Activated CD4-positive, CD25-positive, alpha-beta regulatory T cell treated with anti-CD3 and anti-CD28 coated beads, Interleukin-2, amount 50 U/mL, for 24 hours (primary cell): ENCODE measurements at regions not wholly inside any gene's neighbourhood (a gene's known extent, or its start where the extent isn't known, plus 50 kb on each side); places are given as distances from the start of the nearest gene placed in this dataset.
"Not testable (repeated sequence)": the region's sequence is repeated elsewhere in the genome, so short reads cannot be mapped to it uniquely, and the experiment has no call there.

Experiments
- ATAC-seq, 2 donors: fragments of 150-1000 bp; cut with Tn5 transposase; one replicate each; pipeline ENCODE4 v1.10.0; 2021; ENCODE audit warnings: mild to moderate bottlenecking in 1 of 2, moderate library complexity in 1 of 2

DNA sequence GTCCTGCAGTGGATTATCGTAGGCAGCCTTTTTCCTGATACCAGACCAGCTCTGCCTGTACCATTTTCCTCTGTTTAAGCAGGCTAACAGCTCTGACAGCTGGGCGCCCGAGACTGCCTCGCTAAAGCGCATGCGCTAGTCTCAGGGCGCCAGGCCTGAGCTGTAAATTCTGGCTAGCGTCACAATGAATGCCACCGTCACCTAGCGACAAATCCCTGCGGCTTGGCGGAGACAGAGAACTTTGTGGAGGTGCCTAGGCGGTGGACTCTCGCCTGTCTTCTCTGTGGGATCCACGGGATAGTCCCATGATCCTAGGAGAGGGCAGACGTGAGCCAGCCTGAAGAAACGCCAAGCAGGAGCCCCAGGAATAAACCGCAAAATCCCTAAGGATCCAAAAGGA lies 573.9 kb downstream of the KCNJ18 start:
- ATAC-seq = no peak

DNA sequence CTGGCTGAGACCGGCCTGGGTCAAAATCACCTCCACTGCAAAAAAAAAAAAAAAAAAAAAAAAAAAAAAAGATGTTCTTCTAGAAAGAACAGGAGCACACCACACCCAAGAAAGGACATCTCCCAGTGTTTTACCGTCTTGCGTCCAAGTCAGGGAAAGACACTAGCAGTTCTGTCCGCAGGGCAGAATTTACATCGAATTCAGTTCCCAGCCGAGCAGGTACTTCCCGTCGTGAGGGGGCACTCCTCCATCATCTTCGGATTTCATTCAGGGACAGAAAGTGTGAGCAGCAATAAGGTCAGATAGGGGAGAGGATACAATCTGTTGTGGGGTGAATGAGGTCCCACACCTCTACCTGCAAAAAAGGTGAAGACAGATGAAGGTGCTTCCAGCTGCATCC lies 574.7 kb downstream of the KCNJ18 start:
- ATAC-seq = no peak

DNA sequence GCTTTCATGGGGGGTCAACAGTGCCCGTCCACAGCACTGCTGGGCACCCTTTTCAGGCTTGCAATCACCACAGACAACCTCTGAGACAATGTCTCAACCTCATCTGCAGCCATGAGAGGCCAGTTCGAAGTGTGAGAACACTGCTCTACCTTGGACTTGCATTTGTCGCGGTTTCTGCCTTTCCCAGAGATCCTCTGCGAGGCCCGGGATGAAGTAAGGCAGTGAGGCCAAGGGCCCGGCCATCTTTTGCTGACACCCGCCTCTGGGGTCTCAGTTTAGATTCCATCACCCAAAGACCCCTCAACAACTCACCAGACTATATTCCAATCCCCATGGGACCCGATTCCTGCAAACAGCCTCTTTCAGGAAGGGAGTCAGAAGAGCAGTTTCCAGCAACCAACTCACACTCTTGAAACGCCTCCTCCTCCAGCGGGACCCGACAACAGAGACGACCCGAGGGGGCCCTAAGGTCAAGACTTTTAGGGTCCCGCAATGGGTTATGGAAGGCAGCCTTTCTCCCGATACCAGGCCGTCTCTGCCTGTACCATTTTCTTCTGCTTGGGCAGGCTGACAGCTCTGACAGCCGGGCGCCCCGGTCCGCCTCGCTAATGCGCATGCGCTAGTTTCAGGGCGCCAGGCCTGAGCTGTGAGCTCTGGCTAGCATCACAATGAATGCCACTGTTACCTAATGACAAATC lies 576.0 kb downstream of the KCNJ18 start:
- no peak for ATAC-seq

DNA sequence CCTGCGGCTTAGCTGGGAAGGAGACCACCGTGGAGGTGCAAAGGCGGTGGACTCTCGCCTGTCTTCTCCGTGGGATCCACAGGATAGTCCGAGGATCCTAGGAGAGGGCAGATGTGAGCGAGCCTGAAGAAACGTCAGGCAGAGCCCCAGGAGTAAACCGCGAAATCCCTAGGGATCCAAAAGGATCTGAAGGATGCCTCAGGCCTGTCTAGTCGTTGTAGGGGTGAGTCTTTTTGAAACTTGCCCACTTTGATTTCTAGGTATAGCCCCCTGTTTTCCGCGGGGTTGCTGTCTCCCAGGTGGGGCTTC lies 576.5 kb downstream of the KCNJ18 start:
- no peak for ATAC-seq

DNA sequence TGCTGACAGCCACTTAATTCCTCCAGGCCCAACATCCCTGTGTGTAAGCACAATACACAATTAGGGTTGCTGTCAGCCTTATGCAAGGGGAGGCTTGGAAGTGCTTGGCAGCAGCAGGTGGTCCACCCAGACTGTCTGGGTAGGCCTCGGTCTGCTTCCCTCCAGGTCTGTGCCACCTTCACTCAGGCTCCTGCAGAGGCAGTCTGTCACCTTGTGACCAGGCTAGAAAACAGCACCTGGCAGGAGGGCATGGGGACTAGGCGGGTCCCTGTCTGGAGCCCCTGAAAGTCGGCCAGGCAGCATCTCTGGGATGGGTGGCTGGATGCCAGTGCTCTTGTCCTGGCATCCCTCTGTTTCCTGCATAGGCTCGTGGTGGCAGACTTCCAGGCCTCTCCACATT lies 578.1 kb downstream of the KCNJ18 start:
- no peak for ATAC-seq

DNA sequence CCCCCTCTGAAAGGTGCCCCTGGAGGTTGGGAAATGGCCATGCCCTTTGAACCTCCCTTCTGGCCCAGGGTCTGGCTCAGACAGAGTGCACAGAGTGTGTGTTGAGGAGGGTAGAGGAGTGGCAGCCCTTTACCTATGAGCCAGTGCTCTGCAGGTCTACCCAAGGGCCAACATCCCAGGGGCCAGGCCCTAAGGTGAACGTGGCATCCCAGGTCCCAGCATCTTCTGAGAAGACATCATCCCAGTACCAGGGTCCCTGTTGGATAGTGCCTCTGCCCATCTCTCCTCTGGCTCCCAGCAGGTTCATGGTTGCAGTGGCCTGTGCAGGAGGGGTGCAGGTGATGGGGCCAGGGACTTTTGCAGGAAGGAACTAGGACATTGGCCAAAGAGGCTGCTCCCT lies 578.5 kb downstream of the KCNJ18 start:
- not testable (repeated sequence) for ATAC-seq

DNA sequence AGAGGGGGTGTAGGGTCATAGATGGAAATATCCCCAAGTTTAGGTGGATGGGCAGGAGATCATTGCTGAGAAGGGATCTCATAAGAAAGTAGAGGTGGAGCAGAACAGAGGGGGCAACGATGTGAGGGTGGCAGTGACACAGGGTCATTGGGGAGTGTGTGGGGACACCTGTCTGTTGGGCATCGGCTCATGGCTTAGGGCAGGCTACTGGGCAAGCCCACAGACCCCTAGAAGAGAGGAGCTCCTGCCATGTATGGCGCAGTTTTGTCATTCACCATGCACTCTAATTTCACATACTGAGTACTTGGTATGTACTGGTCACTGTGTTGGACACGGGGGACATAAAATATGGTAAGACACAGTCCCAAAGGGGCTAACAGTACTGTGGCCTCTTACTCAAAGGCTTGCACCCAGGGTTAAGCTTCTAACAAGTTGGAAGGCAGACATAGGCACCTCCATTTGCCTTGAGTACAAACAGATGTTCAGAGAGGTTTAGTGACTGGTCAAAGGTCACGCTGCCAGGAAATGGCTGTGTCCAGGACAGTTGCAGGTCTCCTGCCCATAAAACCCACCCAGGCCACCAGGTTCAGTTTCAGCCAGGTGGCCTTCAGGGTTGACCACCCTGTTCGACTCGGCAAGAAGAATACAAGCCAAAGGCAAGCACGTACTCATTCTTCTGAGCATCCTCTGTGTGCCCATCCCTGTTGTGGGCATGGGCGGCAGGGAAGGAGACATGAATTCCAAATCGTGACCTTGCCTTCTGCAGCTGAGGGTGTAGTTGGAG lies 580.2 kb downstream of the KCNJ18 start:
- ATAC-seq = no peak

DNA sequence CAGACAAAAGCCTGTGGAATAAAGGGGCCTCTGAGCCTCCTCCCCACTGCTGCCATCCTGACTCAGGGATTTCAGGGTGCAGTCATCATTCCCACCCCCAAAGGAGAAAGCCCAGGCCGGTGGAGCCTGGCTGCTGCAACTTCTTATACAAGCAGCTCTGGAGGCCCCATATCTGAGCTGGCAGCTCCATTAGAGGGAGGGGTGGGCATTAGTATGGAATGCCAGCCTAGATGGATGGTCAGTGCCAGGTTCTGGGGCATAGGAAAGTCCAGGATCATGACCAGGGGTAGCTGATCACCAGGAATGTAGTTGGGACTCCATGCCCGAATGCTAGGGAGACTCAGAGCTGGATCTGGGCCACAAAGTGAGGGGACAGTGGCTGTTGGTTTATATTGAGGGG lies 581.0 kb downstream of the KCNJ18 start:
- no peak for ATAC-seq

DNA sequence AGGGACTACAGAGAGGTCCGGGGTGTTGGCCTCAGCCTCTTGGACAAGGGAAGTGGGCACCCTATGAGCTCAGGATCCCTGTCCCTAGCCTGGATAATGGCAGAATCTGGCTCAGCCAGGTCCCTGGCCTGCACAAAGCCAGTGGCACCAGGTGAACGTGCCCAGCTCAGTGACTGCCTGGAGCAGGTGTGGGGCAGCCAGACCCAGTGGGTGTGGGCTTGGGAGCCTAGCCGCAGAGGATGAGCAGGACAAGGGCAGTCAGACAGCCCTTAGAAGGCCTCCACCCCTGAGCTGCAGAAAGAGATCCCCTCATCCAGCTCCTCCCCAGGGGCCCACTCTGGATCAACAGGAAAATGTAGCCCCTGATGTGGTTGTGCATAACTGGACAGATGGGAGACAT lies 585.3 kb downstream of the KCNJ18 start:
- ATAC-seq = no peak

DNA sequence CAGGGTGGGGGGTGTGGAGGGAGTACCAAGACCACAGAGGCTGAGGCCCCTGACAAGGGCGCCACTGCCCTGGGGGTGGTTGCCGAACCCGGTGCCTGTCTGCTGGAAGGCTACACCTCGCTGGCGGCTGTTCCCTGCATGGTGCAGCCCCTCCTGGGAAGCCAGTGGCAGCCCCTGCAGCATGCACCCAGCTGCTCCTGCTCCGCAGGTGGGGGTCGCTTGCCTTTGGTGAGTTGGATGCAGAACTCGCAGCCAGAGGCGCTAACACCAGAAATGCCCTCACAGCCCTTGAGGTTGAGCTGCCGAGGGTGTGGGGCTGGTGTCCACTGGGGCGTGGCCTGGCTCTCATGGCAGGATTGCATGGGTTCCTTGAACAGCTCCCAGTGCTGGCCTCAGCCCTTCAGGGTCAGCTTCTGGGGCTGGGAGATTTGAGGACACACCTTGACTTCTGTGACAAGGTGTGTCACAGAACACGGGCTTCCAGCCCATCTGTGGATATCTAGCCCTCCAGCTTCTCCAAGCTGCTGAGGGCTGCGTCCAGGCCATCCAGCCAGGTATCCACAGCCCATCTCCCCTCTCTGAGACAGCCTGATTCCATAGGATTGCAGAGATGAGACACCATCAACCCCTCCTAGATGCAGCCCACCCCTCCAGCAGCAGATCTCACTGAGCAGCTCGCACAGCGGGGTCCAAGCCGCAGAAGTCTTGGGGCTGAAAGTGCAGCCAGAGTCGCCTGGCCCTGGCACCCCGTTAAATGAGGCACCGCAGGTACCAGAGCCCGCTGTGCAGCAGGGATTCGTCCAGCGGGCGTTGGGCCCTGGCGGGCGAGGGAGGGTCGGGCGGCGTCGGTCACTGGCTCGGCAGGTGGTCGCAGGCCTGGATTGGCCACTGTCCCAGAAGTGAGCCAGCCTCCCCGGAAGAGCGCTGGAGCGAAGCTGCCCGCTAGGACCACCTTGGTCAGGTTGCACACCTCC lies 586.3 kb downstream of the KCNJ18 start:
- no peak for ATAC-seq

DNA sequence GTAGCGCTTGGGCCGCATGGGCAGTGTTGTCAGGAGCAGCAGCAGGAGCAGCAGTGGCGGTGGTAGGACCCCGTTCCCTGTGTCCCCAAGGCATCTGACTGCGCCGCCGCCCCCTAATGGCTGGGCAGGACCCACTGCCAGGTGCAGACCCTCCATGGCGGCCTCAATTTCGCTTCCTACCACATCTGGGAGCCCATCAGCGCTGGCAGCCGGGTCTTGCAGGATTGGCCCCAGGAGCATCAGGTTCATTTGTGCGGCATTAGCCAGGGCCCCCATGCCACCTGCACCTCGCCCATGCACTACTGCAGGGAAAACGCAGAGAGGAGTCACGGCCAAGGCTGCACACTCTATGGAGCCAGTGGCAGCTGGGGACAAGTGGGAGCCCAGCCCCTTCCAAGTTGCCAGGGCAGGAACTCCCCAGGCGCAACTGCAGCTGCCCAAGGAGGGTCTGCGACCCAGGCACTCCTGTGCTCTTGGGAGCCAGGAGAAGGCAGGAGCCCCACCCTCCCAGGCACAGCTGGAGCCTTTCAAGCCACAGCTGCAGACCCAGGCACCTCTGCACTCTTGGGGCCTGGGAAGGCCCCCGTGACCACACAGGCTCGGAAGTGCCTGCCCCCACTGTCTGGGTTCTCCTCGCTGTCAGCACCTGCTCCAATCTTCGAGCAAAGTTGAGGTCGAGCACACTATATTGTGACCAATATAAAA lies 594.2 kb downstream of the KCNJ18 start:
- ATAC-seq = no peak

DNA sequence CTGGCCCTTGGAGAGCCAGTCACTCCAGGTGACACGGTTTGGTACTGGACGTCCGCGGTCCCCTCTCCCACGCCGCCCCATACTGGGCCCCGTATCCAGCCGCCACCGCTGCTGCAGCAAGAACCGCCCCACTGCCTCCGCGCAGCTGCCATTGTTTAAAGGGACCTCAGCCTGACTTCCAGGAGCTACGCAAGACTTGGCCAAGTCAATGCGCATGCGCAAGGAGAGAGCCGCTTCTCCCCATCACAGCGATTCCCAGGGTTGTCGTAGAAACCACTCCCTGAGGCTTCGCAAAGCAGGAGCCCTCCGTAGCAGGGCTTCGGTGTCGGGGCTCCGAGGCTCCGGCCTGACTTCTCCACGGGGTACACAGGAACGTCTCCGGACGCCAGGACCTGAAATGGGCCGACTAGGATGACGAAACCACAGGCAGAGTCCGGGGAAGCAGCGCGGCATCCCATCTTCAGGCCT lies 606.2 kb downstream of the KCNJ18 start:
- ATAC-seq = not testable (repeated sequence)

DNA sequence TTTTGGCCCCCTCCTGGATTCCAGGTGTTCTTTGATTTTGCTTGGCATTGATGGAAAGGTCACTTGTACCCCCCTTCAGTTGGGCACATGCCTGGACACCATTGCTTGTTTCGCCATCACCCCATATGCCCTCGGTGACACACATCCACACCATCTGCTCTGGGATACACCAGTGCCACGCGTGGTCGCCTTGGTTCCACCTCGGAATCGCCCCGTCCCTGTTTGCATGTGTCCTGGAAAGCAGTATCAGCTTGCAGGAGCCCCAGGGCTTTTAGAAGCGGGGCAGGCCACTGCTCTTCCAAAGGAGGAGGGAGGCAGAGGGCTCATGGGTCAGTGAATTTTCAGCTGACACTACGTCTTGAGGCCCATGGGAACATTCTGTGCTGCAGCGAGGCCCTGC lies 607.9 kb downstream of the KCNJ18 start:
- no peak for ATAC-seq

DNA sequence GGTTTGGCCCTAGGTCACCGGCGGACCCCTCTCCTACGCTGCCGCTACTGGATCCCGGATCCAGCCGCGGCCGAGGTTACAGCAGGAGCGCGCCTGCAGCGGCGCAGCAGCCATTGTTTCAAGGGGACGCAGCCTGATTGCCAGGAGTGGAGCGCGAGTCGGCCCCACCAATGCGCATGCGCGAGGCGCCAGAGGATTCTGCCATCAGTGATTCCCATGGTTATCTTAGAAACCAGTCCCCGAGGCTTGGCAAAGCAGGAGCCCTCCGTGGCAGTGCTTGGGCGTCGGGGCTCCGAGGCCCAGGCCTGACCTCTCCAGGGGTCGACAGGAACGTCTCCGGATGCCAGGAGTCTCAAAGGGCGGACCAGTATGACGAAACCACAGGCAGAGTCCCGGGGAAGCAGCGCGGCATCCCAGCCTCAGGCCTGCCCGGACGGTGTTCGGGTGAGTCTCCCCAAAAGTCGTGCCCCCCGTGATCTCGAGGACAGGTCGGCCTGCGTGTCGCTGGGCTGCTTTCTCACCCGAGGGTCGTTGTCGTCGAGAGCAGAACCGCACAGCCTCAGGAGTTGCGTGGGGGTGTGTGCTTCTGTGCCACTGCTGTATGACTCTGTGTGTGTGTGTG lies 608.5 kb downstream of the KCNJ18 start:
- no peak for ATAC-seq

DNA sequence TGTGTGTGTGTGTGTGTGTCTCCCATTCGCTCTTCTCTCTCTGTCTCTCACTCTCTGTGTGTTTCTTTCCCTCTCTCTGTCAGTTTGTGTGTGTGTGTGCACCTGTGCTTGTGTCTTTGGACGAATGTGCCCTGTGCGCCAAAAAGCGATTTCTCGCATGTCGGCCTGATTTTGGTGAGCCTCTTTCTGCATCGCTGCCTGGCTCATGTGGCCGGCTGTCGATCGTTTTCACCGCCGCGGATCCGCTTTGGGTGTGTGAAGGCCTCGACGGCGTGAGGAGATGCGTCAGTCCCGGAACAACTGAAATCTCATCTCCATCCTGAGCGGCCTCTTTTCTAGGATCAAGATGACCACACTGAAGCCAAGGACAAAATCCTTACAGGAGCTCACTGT lies 609.0 kb downstream of the KCNJ18 start:
- no peak for ATAC-seq

DNA sequence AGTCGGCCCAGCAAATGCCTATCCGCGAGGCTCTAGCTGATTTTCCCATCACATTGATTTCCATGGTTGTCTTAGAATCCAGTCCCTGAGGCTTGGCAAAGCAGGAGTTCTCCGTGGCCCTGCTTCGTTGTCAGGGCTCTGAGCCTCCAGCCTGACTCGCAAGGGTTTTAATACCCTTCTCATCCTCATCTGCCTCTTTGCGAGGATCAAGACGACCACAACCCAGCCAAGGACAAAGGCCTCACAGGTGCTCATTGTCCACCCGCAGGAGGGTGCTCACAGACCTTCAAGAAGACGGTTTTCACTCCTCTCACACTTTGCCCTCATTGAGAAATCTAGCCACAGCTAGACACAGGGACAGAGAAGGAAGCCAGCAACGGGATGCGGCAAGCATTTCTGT lies 610.8 kb downstream of the KCNJ18 start:
- ATAC-seq = no peak

DNA sequence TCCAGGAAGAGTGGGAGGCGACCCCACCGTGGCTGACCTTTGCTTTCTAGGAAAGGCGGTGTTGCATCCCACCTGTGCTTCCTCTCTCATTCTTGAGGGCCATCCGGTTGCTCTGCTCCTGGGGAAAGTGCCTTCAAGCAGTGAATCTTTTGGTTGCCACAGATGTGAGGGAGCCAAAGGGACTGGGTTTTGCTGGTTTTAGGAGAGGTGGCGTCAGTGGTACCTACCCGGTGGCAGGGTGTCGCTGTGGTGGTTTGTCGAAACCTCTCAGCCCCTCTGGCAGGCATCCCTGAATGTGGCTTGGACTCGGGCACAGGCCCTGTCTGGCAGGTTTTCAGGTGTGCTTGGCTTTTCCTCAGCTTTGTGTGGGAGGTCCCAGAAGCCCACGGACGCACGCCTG lies 611.5 kb downstream of the KCNJ18 start:
- ATAC-seq = no peak

DNA sequence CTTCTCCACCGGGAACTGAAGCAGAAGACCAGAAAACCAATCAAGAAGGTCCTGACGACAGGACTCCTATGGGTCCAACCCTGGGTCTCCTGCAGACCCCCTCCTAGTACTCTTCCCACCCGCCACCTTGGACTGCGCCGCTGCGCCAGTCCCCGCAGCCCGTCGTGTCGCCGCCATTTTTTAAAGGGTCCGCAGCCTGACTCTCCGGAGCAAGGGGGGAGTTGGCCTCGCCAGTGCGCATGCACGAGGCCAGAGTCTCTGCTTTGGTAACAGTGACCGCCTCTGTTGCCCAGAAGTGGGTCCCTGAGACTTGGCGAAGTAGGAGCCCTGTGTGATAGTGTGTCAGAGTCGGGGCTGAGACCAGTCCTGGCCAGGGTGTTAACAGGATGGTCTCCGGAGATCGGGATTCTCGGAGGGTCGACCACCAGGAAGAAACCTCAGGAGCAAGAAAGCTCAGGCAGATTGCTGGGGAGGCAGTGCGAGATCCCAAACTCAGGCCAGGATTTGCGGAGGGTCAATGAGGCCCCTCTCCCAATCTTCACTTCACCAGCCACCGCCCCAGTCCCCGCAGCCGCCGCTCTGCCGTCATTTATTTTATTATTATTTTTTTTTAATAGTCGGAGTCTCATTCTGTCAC lies 612.5 kb downstream of the KCNJ18 start:
- ATAC-seq = no peak

DNA sequence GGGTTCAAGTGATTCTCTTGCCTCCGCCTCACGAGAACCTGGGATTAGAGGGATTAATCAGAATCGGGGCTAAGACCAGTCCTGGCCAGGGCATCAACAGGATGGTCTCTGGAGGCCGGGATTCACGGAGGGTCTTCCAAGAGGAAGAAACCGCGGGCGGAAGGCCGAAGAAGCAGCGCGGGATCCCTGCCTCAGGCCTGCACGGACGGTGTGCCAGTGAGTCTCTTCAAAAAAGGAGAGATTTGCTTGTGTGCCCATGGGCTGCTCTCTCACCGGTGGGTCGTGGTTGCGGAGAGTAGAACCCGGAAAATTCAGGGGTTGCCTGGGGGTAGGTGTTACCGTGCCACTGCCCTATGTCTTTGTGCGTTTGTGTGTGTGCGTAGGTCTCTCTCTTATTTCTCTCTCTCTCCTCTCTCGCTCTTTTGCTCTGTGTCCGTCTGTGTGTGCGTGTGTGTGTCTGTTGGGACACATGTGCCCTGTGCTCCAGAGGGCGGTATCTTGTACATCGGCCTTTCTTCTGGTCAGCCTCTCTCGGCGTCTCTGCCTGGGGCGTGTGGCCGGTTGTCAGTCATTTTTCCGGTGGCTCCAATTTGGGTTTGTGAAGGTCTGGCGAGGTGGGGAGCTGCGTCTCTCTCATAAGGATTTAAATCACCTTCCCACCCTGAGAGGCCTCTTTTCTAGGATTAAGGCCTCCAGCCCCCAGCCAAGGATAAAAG lies 613.2 kb downstream of the KCNJ18 start:
- no peak for ATAC-seq

DNA sequence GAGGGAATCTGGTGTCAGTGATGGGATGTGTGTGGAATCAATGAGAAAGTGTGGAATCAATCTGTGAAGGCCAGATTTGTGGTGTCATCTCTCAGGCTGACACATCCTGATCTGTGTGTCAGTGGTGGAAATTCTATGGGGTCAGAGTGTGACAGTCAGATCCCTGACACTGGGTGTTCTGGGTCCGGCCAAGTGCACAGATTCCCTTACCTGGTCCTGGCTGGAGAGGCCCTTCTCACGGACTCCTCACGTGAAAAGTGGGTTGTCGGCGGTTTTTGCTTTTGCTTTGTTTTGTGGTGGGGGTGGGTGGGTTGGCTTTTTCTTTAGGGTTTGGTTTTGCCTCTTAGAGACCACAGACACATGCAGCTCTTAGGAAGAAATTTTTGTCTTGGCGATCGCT lies 618.0 kb downstream of the KCNJ18 start:
- ATAC-seq = not testable (repeated sequence)
